ENCODE measurements at regions not wholly inside any gene's neighbourhood (a gene's known extent, or its start where the extent isn't known, plus 50 kb on each side); places are given as distances from the start of the nearest gene placed in this dataset.

- peak; percentile 30 for DNase-seq (ENCODE audit: low spot score)
Observed at GRCh38 chr21:35895598-35895997, 164.7 kb downstream of the SETD4 start.

GRCh38 chr21:35893156-35893555, 167.2 kb downstream of the SETD4 start:
- DNase-seq (ENCODE audit: low spot score): peak; percentile 55

GRCh38 chr21:35886887-35887286, 173.4 kb downstream of the SETD4 start:
- no peak for DNase-seq (ENCODE audit: low spot score)

GRCh38 chr21:35885942-35886541, 174.3 kb downstream of the SETD4 start:
- DNase-seq (ENCODE audit: low spot score): peak; percentile 13

GRCh38 chr21:35882791-35883240, 177.5 kb downstream of the SETD4 start:
- peak; percentile 75 for DNase-seq (ENCODE audit: low spot score)

- DNase-seq (ENCODE audit: low spot score): no peak
Observed at GRCh38 chr21:35873441-35873840, 186.9 kb downstream of the SETD4 start.

GRCh38 chr21:35871906-35872305, 188.4 kb downstream of the SETD4 start:
- DNase-seq (ENCODE audit: low spot score): no peak

- no peak for DNase-seq (ENCODE audit: low spot score)
Observed at GRCh38 chr21:35868869-35869223, 191.5 kb downstream of the SETD4 start.

- DNase-seq (ENCODE audit: low spot score): no peak
Observed at GRCh38 chr21:35868005-35868868, 192.1 kb downstream of the SETD4 start.

- no peak for DNase-seq (ENCODE audit: low spot score)
Observed at GRCh38 chr21:35864039-35864438, 196.3 kb downstream of the SETD4 start.

- DNase-seq (ENCODE audit: low spot score): no peak
Observed at GRCh38 chr21:35862969-35863368, 197.4 kb downstream of the SETD4 start.

GRCh38 chr21:35861661-35862060, 198.7 kb downstream of the SETD4 start:
- DNase-seq (ENCODE audit: low spot score): no peak

- DNase-seq (ENCODE audit: low spot score): no peak
Observed at GRCh38 chr21:35860189-35860869, 200.0 kb downstream of the SETD4 start.

GRCh38 chr21:35859677-35860076, 200.6 kb downstream of the SETD4 start:
- DNase-seq (ENCODE audit: low spot score): no peak

- DNase-seq (ENCODE audit: low spot score): no peak
Observed at GRCh38 chr21:35857095-35857494, 203.2 kb downstream of the SETD4 start.

GRCh38 chr21:35855484-35855883, 204.8 kb downstream of the SETD4 start:
- DNase-seq (ENCODE audit: low spot score): no peak

GRCh38 chr21:35854281-35854680, 206.0 kb downstream of the SETD4 start:
- no peak for DNase-seq (ENCODE audit: low spot score)

- DNase-seq (ENCODE audit: low spot score): no peak
Observed at GRCh38 chr21:35853321-35854239, 206.7 kb downstream of the SETD4 start.

- DNase-seq (ENCODE audit: low spot score): no peak
Observed at GRCh38 chr21:35852820-35853219, 207.5 kb downstream of the SETD4 start.

GRCh38 chr21:35850542-35851103, 209.7 kb downstream of the SETD4 start:
- DNase-seq (ENCODE audit: low spot score): no peak

GRCh38 chr21:35850029-35850428, 210.3 kb downstream of the SETD4 start:
- DNase-seq (ENCODE audit: low spot score): peak; percentile 6

- no peak for DNase-seq (ENCODE audit: low spot score)
Observed at GRCh38 chr21:35849144-35849543, 211.2 kb downstream of the SETD4 start.

Measured in kidney tubule cell (primary cell).